Omental fat pad (tissue), 3 donors: ENCODE measurements at regions not wholly inside any gene's neighbourhood (a gene's known extent, or its start where the extent isn't known, plus 50 kb on each side); places are given as distances from the start of the nearest gene placed in this dataset.

Source experiments
- ATAC-seq: fragments of 150-250 bp; one replicate; pipeline ENCODE4 v1.9.1; 2016; ENCODE audit warnings: mild to moderate bottlenecking, moderate library complexity; ENCODE audit not compliant: low FRiP score
- DNase-seq: peaks from one replicate; pipeline ENCODE4 v3.0.0-alpha.2; 2019; ENCODE audit warnings: low spot score
- TF ChIP-seq, protein P1 (sequence below), 3 donors: fragments of 450-650 bp; IDR thresholded peaks; one replicate each; pipeline ENCODE4 v1.5.1; 2016 to 2017; ENCODE audit warnings: antibody characterized with exemption in 3 of 3, mild to moderate bottlenecking in 3 of 3, moderate library complexity in 2 of 3

GRCh38 chr7:73966062-73966940, 61.7 kb upstream of the ELN start:
- ATAC-seq (no peak), DNase-seq (no peak)
- TF ChIP-seq, protein P1, sequence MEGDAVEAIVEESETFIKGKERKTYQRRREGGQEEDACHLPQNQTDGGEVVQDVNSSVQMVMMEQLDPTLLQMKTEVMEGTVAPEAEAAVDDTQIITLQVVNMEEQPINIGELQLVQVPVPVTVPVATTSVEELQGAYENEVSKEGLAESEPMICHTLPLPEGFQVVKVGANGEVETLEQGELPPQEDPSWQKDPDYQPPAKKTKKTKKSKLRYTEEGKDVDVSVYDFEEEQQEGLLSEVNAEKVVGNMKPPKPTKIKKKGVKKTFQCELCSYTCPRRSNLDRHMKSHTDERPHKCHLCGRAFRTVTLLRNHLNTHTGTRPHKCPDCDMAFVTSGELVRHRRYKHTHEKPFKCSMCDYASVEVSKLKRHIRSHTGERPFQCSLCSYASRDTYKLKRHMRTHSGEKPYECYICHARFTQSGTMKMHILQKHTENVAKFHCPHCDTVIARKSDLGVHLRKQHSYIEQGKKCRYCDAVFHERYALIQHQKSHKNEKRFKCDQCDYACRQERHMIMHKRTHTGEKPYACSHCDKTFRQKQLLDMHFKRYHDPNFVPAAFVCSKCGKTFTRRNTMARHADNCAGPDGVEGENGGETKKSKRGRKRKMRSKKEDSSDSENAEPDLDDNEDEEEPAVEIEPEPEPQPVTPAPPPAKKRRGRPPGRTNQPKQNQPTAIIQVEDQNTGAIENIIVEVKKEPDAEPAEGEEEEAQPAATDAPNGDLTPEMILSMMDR (IDR thresholded peaks at IDR 0.05): no peak

- TF ChIP-seq, protein P1 (IDR thresholded peaks at IDR 0.05): no peak
- DNase-seq (no peak), ATAC-seq (no peak)
Measured at GRCh38 chr7:73966941-73967831, 60.8 kb upstream of the ELN start.

- no peak for ATAC-seq
- TF ChIP-seq, protein P1 (IDR thresholded peaks at IDR 0.05): no peak
- no peak for DNase-seq
Measured at GRCh38 chr7:73967832-73968290, 60.1 kb upstream of the ELN start.

DNA sequence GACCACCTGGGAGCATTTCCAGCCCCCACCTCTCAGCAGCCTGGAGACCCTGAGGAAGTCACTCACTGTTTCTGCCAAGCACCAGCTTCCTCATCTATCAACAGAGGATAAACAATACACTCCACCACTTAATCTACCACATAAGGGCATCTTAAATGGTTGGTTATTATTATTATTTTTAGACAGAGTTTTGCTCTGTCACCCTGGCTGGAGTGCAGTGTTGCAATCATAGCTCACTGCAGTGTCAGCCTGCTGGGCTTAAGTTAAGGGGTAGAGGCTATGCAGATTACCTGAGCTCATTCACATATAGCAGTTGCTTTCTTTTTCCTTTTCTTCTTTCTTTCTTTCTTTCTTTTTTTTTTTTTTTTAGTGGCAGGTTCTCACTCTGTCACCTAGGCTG, 59.5 kb upstream of the ELN start:
- TF ChIP-seq, protein P1 (IDR thresholded peaks at IDR 0.05): no peak
- no peak for ATAC-seq
- no peak for DNase-seq

DNA sequence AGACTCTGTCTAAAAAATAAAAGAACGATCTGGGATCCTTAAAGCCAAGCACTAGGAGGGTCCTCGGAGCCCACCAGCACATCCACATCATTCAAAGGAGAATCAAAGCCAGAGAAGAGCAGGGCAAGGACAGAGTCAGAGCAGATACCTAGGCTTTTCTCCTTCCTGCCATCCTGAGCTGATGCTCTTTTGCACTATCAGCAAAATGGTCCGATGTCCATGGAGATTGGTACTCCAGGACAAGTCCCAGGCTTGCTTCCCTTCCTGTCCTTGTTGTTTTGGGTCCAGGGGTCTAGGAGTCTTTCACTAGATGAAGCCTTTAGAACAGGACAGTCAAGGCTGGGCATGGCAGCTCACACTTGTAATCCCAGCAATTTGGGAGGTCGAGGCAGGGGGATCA, 58.0 kb upstream of the ELN start:
- ATAC-seq: no peak
- no peak for DNase-seq
- TF ChIP-seq, protein P1 (IDR thresholded peaks at IDR 0.05): no peak

DNA sequence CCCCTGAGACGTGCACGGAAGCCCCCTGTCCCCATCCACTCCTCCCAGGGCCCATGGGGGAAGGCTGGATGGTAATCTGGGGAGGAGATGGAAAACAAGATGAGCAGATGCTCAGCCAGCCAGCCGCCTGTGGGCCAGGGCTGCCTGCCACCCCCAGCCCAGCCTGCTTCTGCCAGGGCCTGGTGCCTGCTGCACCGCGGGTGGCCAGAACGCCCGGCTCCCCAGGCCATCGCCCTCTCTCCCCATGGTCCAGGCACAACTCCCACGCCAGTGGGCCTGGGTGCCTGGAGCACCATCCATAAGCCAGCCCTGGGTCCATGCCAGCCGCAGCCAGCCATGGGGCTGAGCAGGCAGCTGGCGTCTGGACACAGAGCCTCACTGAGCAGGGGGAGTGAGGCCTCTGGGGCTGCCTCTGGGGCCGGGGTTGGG, 57.2 kb upstream of the ELN start:
- ATAC-seq (no peak), DNase-seq (no peak)
- TF ChIP-seq, protein P1 (IDR thresholded peaks at IDR 0.05): no peak
